ENCODE measurements at regions not wholly inside any gene's neighbourhood (a gene's known extent, or its start where the extent isn't known, plus 50 kb on each side); places are given as distances from the start of the nearest gene placed in this dataset.

DNA sequence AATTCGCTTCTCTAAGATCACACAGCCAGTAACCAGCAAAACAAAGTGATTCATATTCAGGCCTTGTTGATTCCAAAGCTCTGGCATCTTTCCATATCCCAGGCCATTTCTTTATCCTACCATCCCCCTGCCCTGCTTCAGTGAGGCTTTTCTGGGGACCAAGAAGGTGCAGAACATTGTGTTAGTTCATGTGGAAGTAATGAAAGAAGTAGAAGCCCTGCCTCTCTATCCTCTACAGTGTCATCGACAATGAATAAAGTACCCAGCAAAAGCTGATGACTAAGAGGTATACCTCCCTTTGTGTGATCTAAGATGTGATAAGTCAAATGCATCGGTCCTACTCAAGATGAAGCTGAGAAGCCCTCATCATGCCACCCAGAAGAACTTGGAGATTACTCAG is 383.2 kb downstream of the BCL11A start:
- no peak for DNase-seq
- H3K36me3 ChIP-seq = no peaks in the 10 kb centered on the region
- no peaks in the 10 kb centered on the region for H3K27me3 ChIP-seq (ENCODE audit: insufficient read depth, low read depth, severe bottlenecking)
- TF ChIP-seq, protein P1, sequence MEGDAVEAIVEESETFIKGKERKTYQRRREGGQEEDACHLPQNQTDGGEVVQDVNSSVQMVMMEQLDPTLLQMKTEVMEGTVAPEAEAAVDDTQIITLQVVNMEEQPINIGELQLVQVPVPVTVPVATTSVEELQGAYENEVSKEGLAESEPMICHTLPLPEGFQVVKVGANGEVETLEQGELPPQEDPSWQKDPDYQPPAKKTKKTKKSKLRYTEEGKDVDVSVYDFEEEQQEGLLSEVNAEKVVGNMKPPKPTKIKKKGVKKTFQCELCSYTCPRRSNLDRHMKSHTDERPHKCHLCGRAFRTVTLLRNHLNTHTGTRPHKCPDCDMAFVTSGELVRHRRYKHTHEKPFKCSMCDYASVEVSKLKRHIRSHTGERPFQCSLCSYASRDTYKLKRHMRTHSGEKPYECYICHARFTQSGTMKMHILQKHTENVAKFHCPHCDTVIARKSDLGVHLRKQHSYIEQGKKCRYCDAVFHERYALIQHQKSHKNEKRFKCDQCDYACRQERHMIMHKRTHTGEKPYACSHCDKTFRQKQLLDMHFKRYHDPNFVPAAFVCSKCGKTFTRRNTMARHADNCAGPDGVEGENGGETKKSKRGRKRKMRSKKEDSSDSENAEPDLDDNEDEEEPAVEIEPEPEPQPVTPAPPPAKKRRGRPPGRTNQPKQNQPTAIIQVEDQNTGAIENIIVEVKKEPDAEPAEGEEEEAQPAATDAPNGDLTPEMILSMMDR (IDR thresholded peaks at IDR 0.05; ENCODE audit: low read depth, low read length) = no peak
- H3K27ac ChIP-seq = no peak overlapping the region
- no peaks in the 10 kb centered on the region for H3K9me3 ChIP-seq (ENCODE audit: severe bottlenecking)
- H3K4me3 ChIP-seq (ENCODE audit: low read depth, low read length) = no peak overlapping the region

DNA sequence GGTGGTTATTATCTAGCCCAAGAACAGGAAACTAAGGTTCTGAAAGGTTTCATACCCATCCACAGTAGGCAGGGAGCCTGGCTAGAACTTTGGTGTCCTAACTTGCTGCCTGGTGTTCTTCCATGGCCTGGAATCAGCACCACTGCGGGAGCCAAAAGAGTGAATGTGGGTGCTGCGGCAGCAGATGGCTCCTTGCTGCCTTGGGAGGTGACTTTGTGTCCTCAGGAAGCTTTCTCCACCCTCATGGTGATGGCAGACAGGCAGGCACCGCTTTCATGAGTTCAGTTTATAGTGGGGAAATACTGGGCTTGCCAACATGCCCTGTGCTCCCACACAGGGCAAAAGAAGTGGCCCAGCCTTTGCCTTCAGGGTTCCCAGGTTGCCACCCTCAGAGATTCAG is 385.2 kb downstream of the BCL11A start:
- Histone ChIP-seq H3K27ac (no peak overlapping the region), H3K9me3 (ENCODE audit: severe bottlenecking) (no peaks in the 10 kb centered on the region), H3K36me3 (no peaks in the 10 kb centered on the region), H3K4me3 (ENCODE audit: low read depth, low read length) (no peak overlapping the region), H3K27me3 (ENCODE audit: insufficient read depth, low read depth, severe bottlenecking) (no peaks in the 10 kb centered on the region)
- TF ChIP-seq, protein P1 (IDR thresholded peaks at IDR 0.05; ENCODE audit: low read depth, low read length) = no peak
- DNase-seq = no peak

GRCh38 chr2:60167089-60167488 is 386.4 kb downstream of the BCL11A start:
- TF ChIP-seq, protein P1 (IDR thresholded peaks at IDR 0.05; ENCODE audit: low read depth, low read length) = no peak
- Histone ChIP-seq H3K9me3 (ENCODE audit: severe bottlenecking) (no peaks in the 10 kb centered on the region), H3K4me3 (ENCODE audit: low read depth, low read length) (no peak overlapping the region), H3K27me3 (ENCODE audit: insufficient read depth, low read depth, severe bottlenecking) (no peaks in the 10 kb centered on the region), H3K27ac (no peak overlapping the region), H3K36me3 (no peaks in the 10 kb centered on the region)
- no peak for DNase-seq

GRCh38 chr2:60163691-60164090 is 389.8 kb downstream of the BCL11A start:
- TF ChIP-seq, protein P1 (IDR thresholded peaks at IDR 0.05; ENCODE audit: low read depth, low read length) = no peak
- H3K4me3 ChIP-seq (ENCODE audit: low read depth, low read length) = no peak overlapping the region
- no peak overlapping the region for H3K27ac ChIP-seq
- no peaks in the 10 kb centered on the region for H3K27me3 ChIP-seq (ENCODE audit: insufficient read depth, low read depth, severe bottlenecking)
- DNase-seq = no peak
- no peaks in the 10 kb centered on the region for H3K36me3 ChIP-seq
- no peaks in the 10 kb centered on the region for H3K9me3 ChIP-seq (ENCODE audit: severe bottlenecking)

GRCh38 chr2:60159519-60159918 is 393.9 kb downstream of the BCL11A start:
- no peak overlapping the region for H3K4me3 ChIP-seq (ENCODE audit: low read depth, low read length)
- H3K9me3 ChIP-seq (ENCODE audit: severe bottlenecking) = no peaks in the 10 kb centered on the region
- H3K27me3 ChIP-seq (ENCODE audit: insufficient read depth, low read depth, severe bottlenecking) = no peaks in the 10 kb centered on the region
- no peaks in the 10 kb centered on the region for H3K36me3 ChIP-seq
- no peak for DNase-seq
- no peak overlapping the region for H3K27ac ChIP-seq
- TF ChIP-seq, protein P1 (IDR thresholded peaks at IDR 0.05; ENCODE audit: low read depth, low read length) = no peak

- Histone ChIP-seq H3K27me3 (ENCODE audit: insufficient read depth, low read depth, severe bottlenecking) (no peaks in the 10 kb centered on the region), H3K9me3 (ENCODE audit: severe bottlenecking) (no peaks in the 10 kb centered on the region), H3K4me3 (ENCODE audit: low read depth, low read length) (no peak overlapping the region), H3K36me3 (no peaks in the 10 kb centered on the region), H3K27ac (no peak overlapping the region)
- TF ChIP-seq, protein P1 (IDR thresholded peaks at IDR 0.05; ENCODE audit: low read depth, low read length) = no peak
- no peak for DNase-seq
Observed at GRCh38 chr2:60158262-60158661, 395.2 kb downstream of the BCL11A start.

Data from WERI-Rb-1 (cell line).